ENCODE measurements at regions not wholly inside any gene's neighbourhood (a gene's known extent, or its start where the extent isn't known, plus 50 kb on each side); places are given as distances from the start of the nearest gene placed in this dataset.

GRCh38 chr1:199861020-199861795 lies 166.3 kb upstream of the NR5A2 start:
- H3K9ac ChIP-seq (ENCODE audit: low read depth in 2 of 2, low read length in 2 of 2), result no peak overlapping the region
- no peaks in the 10 kb centered on the region for H3K36me3 ChIP-seq
- no peak overlapping the region for H3K27ac ChIP-seq
- TF ChIP-seq, protein P1, sequence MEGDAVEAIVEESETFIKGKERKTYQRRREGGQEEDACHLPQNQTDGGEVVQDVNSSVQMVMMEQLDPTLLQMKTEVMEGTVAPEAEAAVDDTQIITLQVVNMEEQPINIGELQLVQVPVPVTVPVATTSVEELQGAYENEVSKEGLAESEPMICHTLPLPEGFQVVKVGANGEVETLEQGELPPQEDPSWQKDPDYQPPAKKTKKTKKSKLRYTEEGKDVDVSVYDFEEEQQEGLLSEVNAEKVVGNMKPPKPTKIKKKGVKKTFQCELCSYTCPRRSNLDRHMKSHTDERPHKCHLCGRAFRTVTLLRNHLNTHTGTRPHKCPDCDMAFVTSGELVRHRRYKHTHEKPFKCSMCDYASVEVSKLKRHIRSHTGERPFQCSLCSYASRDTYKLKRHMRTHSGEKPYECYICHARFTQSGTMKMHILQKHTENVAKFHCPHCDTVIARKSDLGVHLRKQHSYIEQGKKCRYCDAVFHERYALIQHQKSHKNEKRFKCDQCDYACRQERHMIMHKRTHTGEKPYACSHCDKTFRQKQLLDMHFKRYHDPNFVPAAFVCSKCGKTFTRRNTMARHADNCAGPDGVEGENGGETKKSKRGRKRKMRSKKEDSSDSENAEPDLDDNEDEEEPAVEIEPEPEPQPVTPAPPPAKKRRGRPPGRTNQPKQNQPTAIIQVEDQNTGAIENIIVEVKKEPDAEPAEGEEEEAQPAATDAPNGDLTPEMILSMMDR (IDR thresholded peaks at IDR 0.05), result no peak
- DNase-seq, result no peak
- H3K4me3 ChIP-seq, result no peak overlapping the region
- intact Hi-C loops (cut with DNase I), result no loop called here
- H3K27me3 ChIP-seq, result no peaks in the 10 kb centered on the region
- no peaks in the 10 kb centered on the region for H3K9me3 ChIP-seq
- no peaks in the 10 kb centered on the region for H3K4me1 ChIP-seq

DNA sequence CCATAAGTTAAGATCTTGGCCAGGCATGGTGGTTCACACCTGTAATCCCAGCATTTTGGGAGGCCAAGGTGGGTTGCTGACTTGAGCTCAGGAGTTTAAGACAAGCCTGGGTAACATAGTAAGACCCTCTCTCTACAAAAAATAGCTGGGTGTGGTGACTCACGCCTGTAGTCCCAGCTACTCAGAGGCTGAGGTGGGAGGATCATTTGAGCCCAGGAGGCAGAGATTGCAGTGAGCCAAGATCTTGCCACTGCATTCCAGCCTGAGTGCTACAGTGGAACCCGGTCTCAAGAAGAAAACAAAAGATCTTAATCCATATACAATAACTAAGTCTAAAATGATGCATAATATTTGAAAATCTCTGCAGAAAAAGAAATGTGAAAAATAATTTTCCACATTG lies 165.5 kb upstream of the NR5A2 start:
- Histone ChIP-seq H3K9ac (ENCODE audit: low read depth in 2 of 2, low read length in 2 of 2) (no peak overlapping the region), H3K36me3 (no peaks in the 10 kb centered on the region), H3K4me3 (no peak overlapping the region), H3K27me3 (no peaks in the 10 kb centered on the region), H3K9me3 (no peaks in the 10 kb centered on the region), H3K27ac (no peak overlapping the region), H3K4me1 (no peaks in the 10 kb centered on the region)
- TF ChIP-seq, protein P1 (IDR thresholded peaks at IDR 0.05), result no peak
- no peak for DNase-seq
- intact Hi-C loops (cut with DNase I), result no loop called here

GRCh38 chr1:199866210-199866617 lies 161.3 kb upstream of the NR5A2 start:
- H3K27me3 ChIP-seq, result no peaks in the 10 kb centered on the region
- no peaks in the 10 kb centered on the region for H3K36me3 ChIP-seq
- H3K4me3 ChIP-seq, result no peak overlapping the region
- no peaks in the 10 kb centered on the region for H3K4me1 ChIP-seq
- no peak overlapping the region for H3K27ac ChIP-seq
- DNase-seq, result no peak
- TF ChIP-seq, protein P1 (IDR thresholded peaks at IDR 0.05), result no peak
- intact Hi-C loops (cut with DNase I), result no loop called here
- no peak overlapping the region for H3K9ac ChIP-seq (ENCODE audit: low read depth in 2 of 2, low read length in 2 of 2)
- no peaks in the 10 kb centered on the region for H3K9me3 ChIP-seq

GRCh38 chr1:199867601-199868000 lies 159.9 kb upstream of the NR5A2 start:
- Histone ChIP-seq H3K4me1 (no peaks in the 10 kb centered on the region), H3K9ac (ENCODE audit: low read depth in 2 of 2, low read length in 2 of 2) (no peak overlapping the region), H3K9me3 (no peaks in the 10 kb centered on the region), H3K27me3 (no peaks in the 10 kb centered on the region), H3K27ac (no peak overlapping the region), H3K4me3 (no peak overlapping the region), H3K36me3 (no peaks in the 10 kb centered on the region)
- intact Hi-C loops (cut with DNase I), result no loop called here
- TF ChIP-seq, protein P1 (IDR thresholded peaks at IDR 0.05), result no peak
- DNase-seq, result no peak

- Histone ChIP-seq H3K36me3 (no peaks in the 10 kb centered on the region), H3K27ac (no peak overlapping the region), H3K9ac (ENCODE audit: low read depth in 2 of 2, low read length in 2 of 2) (no peak overlapping the region), H3K9me3 (no peaks in the 10 kb centered on the region), H3K27me3 (no peaks in the 10 kb centered on the region), H3K4me3 (no peak overlapping the region), H3K4me1 (no peaks in the 10 kb centered on the region)
- intact Hi-C loops (cut with DNase I), result no loop called here
- DNase-seq, result no peak
- TF ChIP-seq, protein P1 (IDR thresholded peaks at IDR 0.05), result no peak
Observed at GRCh38 chr1:199868777-199869176, 158.7 kb upstream of the NR5A2 start.

Measured in colonic mucosa (tissue), 4 donors.